ENCODE measurements at regions not wholly inside any gene's neighbourhood (a gene's known extent, or its start where the extent isn't known, plus 50 kb on each side); places are given as distances from the start of the nearest gene placed in this dataset.

GRCh38 chr11:109818290-109818689, 274.9 kb upstream of the ZC3H12C start:
- Histone ChIP-seq H3K4ac (ENCODE audit: low read depth in 1 of 2, low read length in 2 of 2) (no peak overlapping the region), H3K79me1 (replicated peaks; ENCODE audit: low read length, poor library complexity, severe bottlenecking) (no peaks in the 10 kb centered on the region), H3K36me3 (ENCODE audit: control insufficient read depth in 1 of 2, insufficient read depth in 2 of 2, low read depth in 1 of 2, low read length in 2 of 2) (no peaks in the 10 kb centered on the region), H3K27me3 (ENCODE audit: control insufficient read depth in 1 of 2, insufficient read depth in 1 of 2, low read length in 2 of 2) (no peaks in the 10 kb centered on the region), H2BK15ac (ENCODE audit: low read depth, poor library complexity, severe bottlenecking) (no peak overlapping the region), H3K27ac (ENCODE audit: low read length, poor library complexity, severe bottlenecking) (no peak overlapping the region), H2BK120ac (ENCODE audit: low read depth, low read length) (no peak overlapping the region), H3K4me1 (ENCODE audit: control insufficient read depth, insufficient read depth, low read depth, low read length) (peaks cover 2% of the 10 kb centered on the region), H3K23ac (ENCODE audit: low read length in 2 of 2) (no peak overlapping the region), H2BK5ac (ENCODE audit: low read depth, low read length, poor library complexity, severe bottlenecking) (no peak overlapping the region), H4K8ac (ENCODE audit: low read length) (no peak overlapping the region), H2AFZ (ENCODE audit: low read depth, low read length) (no peak overlapping the region), H3K4me2 (ENCODE audit: low read length, poor library complexity, severe bottlenecking) (no peak overlapping the region), H3K18ac (ENCODE audit: low read depth in 1 of 2, low read length in 2 of 2) (no peak overlapping the region), H4K91ac (ENCODE audit: low read length) (no peak overlapping the region), H3K9me3 (ENCODE audit: control insufficient read depth, low read length) (no peaks in the 10 kb centered on the region), H2AK5ac (ENCODE audit: low read length, severe bottlenecking) (no peak overlapping the region), H3K14ac (ENCODE audit: low read length in 2 of 2) (no peak overlapping the region), H3K4me3 (ENCODE audit: insufficient read depth in 1 of 2, low read depth in 1 of 2, low read length in 2 of 2) (no peak overlapping the region), H3K9ac (ENCODE audit: low read length) (no peak overlapping the region), H2BK12ac (ENCODE audit: low read length in 2 of 2) (no peak overlapping the region)
- no peak for DNase-seq
- WGBS: 95% methylated on average over 10 of the region's 10 CpGs

GRCh38 chr11:109819410-109819809, 273.8 kb upstream of the ZC3H12C start:
- Histone ChIP-seq H2AK5ac (ENCODE audit: low read length, severe bottlenecking) (no peak overlapping the region), H3K9me3 (ENCODE audit: control insufficient read depth, low read length) (no peaks in the 10 kb centered on the region), H2BK12ac (ENCODE audit: low read length in 2 of 2) (no peak overlapping the region), H3K36me3 (ENCODE audit: control insufficient read depth in 1 of 2, insufficient read depth in 2 of 2, low read depth in 1 of 2, low read length in 2 of 2) (no peaks in the 10 kb centered on the region), H3K4me1 (ENCODE audit: control insufficient read depth, insufficient read depth, low read depth, low read length) (peaks cover 2% of the 10 kb centered on the region), H4K8ac (ENCODE audit: low read length) (no peak overlapping the region), H3K4me2 (ENCODE audit: low read length, poor library complexity, severe bottlenecking) (no peak overlapping the region), H3K4me3 (ENCODE audit: insufficient read depth in 1 of 2, low read depth in 1 of 2, low read length in 2 of 2) (no peak overlapping the region), H4K91ac (ENCODE audit: low read length) (no peak overlapping the region), H3K79me1 (replicated peaks; ENCODE audit: low read length, poor library complexity, severe bottlenecking) (no peaks in the 10 kb centered on the region), H3K27ac (ENCODE audit: low read length, poor library complexity, severe bottlenecking) (no peak overlapping the region), H3K23ac (ENCODE audit: low read length in 2 of 2) (no peak overlapping the region), H3K9ac (ENCODE audit: low read length) (no peak overlapping the region), H2BK15ac (ENCODE audit: low read depth, poor library complexity, severe bottlenecking) (no peak overlapping the region), H3K4ac (ENCODE audit: low read depth in 1 of 2, low read length in 2 of 2) (no peak overlapping the region), H2AFZ (ENCODE audit: low read depth, low read length) (no peak overlapping the region), H2BK5ac (ENCODE audit: low read depth, low read length, poor library complexity, severe bottlenecking) (no peak overlapping the region), H3K14ac (ENCODE audit: low read length in 2 of 2) (no peak overlapping the region), H3K18ac (ENCODE audit: low read depth in 1 of 2, low read length in 2 of 2) (no peak overlapping the region), H3K27me3 (ENCODE audit: control insufficient read depth in 1 of 2, insufficient read depth in 1 of 2, low read length in 2 of 2) (no peaks in the 10 kb centered on the region), H2BK120ac (ENCODE audit: low read depth, low read length) (no peak overlapping the region)
- no peak for DNase-seq
- WGBS: no CpG with 5 or more reads among the region's 3 CpGs

GRCh38 chr11:109821511-109821910, 271.7 kb upstream of the ZC3H12C start:
- H2BK15ac ChIP-seq (ENCODE audit: low read depth, poor library complexity, severe bottlenecking): no peak overlapping the region
- no peak overlapping the region for H3K27ac ChIP-seq (ENCODE audit: low read length, poor library complexity, severe bottlenecking)
- H3K4me1 ChIP-seq (ENCODE audit: control insufficient read depth, insufficient read depth, low read depth, low read length): peaks cover 2% of the 10 kb centered on the region
- H3K4me3 ChIP-seq (ENCODE audit: insufficient read depth in 1 of 2, low read depth in 1 of 2, low read length in 2 of 2): no peak overlapping the region
- no peaks in the 10 kb centered on the region for H3K36me3 ChIP-seq (ENCODE audit: control insufficient read depth in 1 of 2, insufficient read depth in 2 of 2, low read depth in 1 of 2, low read length in 2 of 2)
- no peaks in the 10 kb centered on the region for H3K27me3 ChIP-seq (ENCODE audit: control insufficient read depth in 1 of 2, insufficient read depth in 1 of 2, low read length in 2 of 2)
- no peaks in the 10 kb centered on the region for H3K9me3 ChIP-seq (ENCODE audit: control insufficient read depth, low read length)
- H3K4me2 ChIP-seq (ENCODE audit: low read length, poor library complexity, severe bottlenecking): no peak overlapping the region
- H4K91ac ChIP-seq (ENCODE audit: low read length): no peak overlapping the region
- H3K9ac ChIP-seq (ENCODE audit: low read length): no peak overlapping the region
- H3K14ac ChIP-seq (ENCODE audit: low read length in 2 of 2): no peak overlapping the region
- H2BK12ac ChIP-seq (ENCODE audit: low read length in 2 of 2): no peak overlapping the region
- no peak overlapping the region for H2BK120ac ChIP-seq (ENCODE audit: low read depth, low read length)
- DNase-seq: no peak
- no CpG with 5 or more reads among the region's 2 CpGs for WGBS
- H3K4ac ChIP-seq (ENCODE audit: low read depth in 1 of 2, low read length in 2 of 2): no peak overlapping the region
- H2BK5ac ChIP-seq (ENCODE audit: low read depth, low read length, poor library complexity, severe bottlenecking): no peak overlapping the region
- H3K79me1 ChIP-seq (replicated peaks; ENCODE audit: low read length, poor library complexity, severe bottlenecking): no peaks in the 10 kb centered on the region
- H3K18ac ChIP-seq (ENCODE audit: low read depth in 1 of 2, low read length in 2 of 2): no peak overlapping the region
- no peak overlapping the region for H2AK5ac ChIP-seq (ENCODE audit: low read length, severe bottlenecking)
- H4K8ac ChIP-seq (ENCODE audit: low read length): no peak overlapping the region
- no peak overlapping the region for H3K23ac ChIP-seq (ENCODE audit: low read length in 2 of 2)
- H2AFZ ChIP-seq (ENCODE audit: low read depth, low read length): no peak overlapping the region

GRCh38 chr11:109822436-109823102, 270.6 kb upstream of the ZC3H12C start:
- Histone ChIP-seq H3K9ac (ENCODE audit: low read length) (no peak overlapping the region), H3K4me1 (ENCODE audit: control insufficient read depth, insufficient read depth, low read depth, low read length) (peaks cover 2% of the 10 kb centered on the region), H3K27ac (ENCODE audit: low read length, poor library complexity, severe bottlenecking) (no peak overlapping the region), H3K4me2 (ENCODE audit: low read length, poor library complexity, severe bottlenecking) (no peak overlapping the region), H3K79me1 (replicated peaks; ENCODE audit: low read length, poor library complexity, severe bottlenecking) (no peaks in the 10 kb centered on the region), H3K36me3 (ENCODE audit: control insufficient read depth in 1 of 2, insufficient read depth in 2 of 2, low read depth in 1 of 2, low read length in 2 of 2) (no peaks in the 10 kb centered on the region), H2AFZ (ENCODE audit: low read depth, low read length) (no peak overlapping the region), H4K8ac (ENCODE audit: low read length) (no peak overlapping the region), H4K91ac (ENCODE audit: low read length) (no peak overlapping the region), H3K4ac (ENCODE audit: low read depth in 1 of 2, low read length in 2 of 2) (no peak overlapping the region), H2BK15ac (ENCODE audit: low read depth, poor library complexity, severe bottlenecking) (no peak overlapping the region), H3K18ac (ENCODE audit: low read depth in 1 of 2, low read length in 2 of 2) (no peak overlapping the region), H2BK12ac (ENCODE audit: low read length in 2 of 2) (no peak overlapping the region), H3K23ac (ENCODE audit: low read length in 2 of 2) (no peak overlapping the region), H3K4me3 (ENCODE audit: insufficient read depth in 1 of 2, low read depth in 1 of 2, low read length in 2 of 2) (no peak overlapping the region), H2AK5ac (ENCODE audit: low read length, severe bottlenecking) (no peak overlapping the region), H3K9me3 (ENCODE audit: control insufficient read depth, low read length) (no peaks in the 10 kb centered on the region), H3K14ac (ENCODE audit: low read length in 2 of 2) (no peak overlapping the region), H2BK5ac (ENCODE audit: low read depth, low read length, poor library complexity, severe bottlenecking) (no peak overlapping the region), H2BK120ac (ENCODE audit: low read depth, low read length) (no peak overlapping the region), H3K27me3 (ENCODE audit: control insufficient read depth in 1 of 2, insufficient read depth in 1 of 2, low read length in 2 of 2) (no peaks in the 10 kb centered on the region)
- no peak for DNase-seq
- 90% methylated on average over 5 of the region's 6 CpGs for WGBS

Data from mesenchymal stem cell (in vitro differentiated cells and primary cell).